Transverse colon (tissue), 4 donors: ENCODE measurements at regions not wholly inside any gene's neighbourhood (a gene's known extent, or its start where the extent isn't known, plus 50 kb on each side); places are given as distances from the start of the nearest gene placed in this dataset.

Experiments used
- CTCF ChIP-seq, 5 experiments: fragments of 200-600 bp in 3 of 5; fragments of 450-650 bp in 2 of 5; sonication (generic) in 3 of 5; IDR thresholded peaks; 1 replicate in 2 of 5; 2 replicates in 3 of 5; pipeline ENCODE4 v1.5.1; 2016 to 2017; ENCODE audit warnings: antibody characterized with exemption in 5 of 5, inconsistent platforms in 3 of 5, mild to moderate bottlenecking in 2 of 5, moderate library complexity in 1 of 5
- POLR2A ChIP-seq: fragments of 450-650 bp; IDR thresholded peaks from one replicate; pipeline ENCODE4 v1.6.1; 2016; ENCODE audit warnings: antibody characterized with exemption, mild to moderate bottlenecking, moderate library complexity
- POLR2AphosphoS5 ChIP-seq, 3 donors: sonication (generic); formaldehyde crosslinking; IDR thresholded peaks; one replicate each; pipeline ENCODE4 v1.6.1; 2016; ENCODE audit warnings: antibody characterized with exemption in 3 of 3

- TF ChIP-seq POLR2A = no peak
- TF ChIP-seq CTCF (IDR thresholded peaks at IDR 0.05) = no peak
- TF ChIP-seq POLR2AphosphoS5 (IDR thresholded peaks at IDR 0.05) = no peak
Observed at GRCh38 chr6:141866731-141867497, 265.8 kb upstream of the GJE1 start.
